Karpas-422 (cell line): ENCODE measurements at regions not wholly inside any gene's neighbourhood (a gene's known extent, or its start where the extent isn't known, plus 50 kb on each side); places are given as distances from the start of the nearest gene placed in this dataset.

Experiments used
- DNase-seq: peaks from one replicate; pipeline ENCODE4 v3.0.0-alpha.2; 2015
- H2AFZ ChIP-seq: fragments of 200-600 bp; sonication (generic); 2 replicates; pipeline ENCODE4 v1.6.1; 2014; ENCODE audit warnings: antibody characterized with exemption, low read length, mixed read lengths
- H3K27ac ChIP-seq: fragments of 200-600 bp; sonication (generic); 2 replicates; pipeline ENCODE4 v1.5.1; 2014; ENCODE audit warnings: mild to moderate bottlenecking, low read length, moderate library complexity
- H3K27me3 ChIP-seq: fragments of 200-600 bp; sonication (generic); 2 replicates; pipeline ENCODE4 v1.6.1; 2014; ENCODE audit warnings: low read length, mixed read lengths
- H3K36me3 ChIP-seq: fragments of 200-600 bp; sonication (generic); 2 replicates; pipeline ENCODE4 v1.6.1; 2014; ENCODE audit warnings: low read length, mixed read lengths; ENCODE audit not compliant: insufficient read depth
- H3K4me1 ChIP-seq: fragments of 200-600 bp; sonication (generic); 2 replicates; pipeline ENCODE4 v1.6.1; 2014; ENCODE audit warnings: mild to moderate bottlenecking, low read length, mixed read lengths
- H3K4me2 ChIP-seq: fragments of 200-600 bp; sonication (generic); 2 replicates; pipeline ENCODE4 v1.6.1; 2014; ENCODE audit warnings: low read length, low read depth, mild to moderate bottlenecking; ENCODE audit not compliant: poor library complexity, severe bottlenecking
- H3K4me3 ChIP-seq: fragments of 200-600 bp; sonication (generic); 2 replicates; pipeline ENCODE4 v1.5.1; 2014; ENCODE audit warnings: mild to moderate bottlenecking, antibody characterized with exemption, low read length, mixed read lengths
- H3K79me2 ChIP-seq: fragments of 200-600 bp; sonication (generic); 2 replicates; pipeline ENCODE4 v1.6.1; 2014; ENCODE audit warnings: mild to moderate bottlenecking, low read length, mixed read lengths
- H3K9ac ChIP-seq: fragments of 200-600 bp; sonication (generic); 2 replicates; pipeline ENCODE4 v1.6.0; 2014; ENCODE audit warnings: low read length
- H3K9me2 ChIP-seq: fragments of 200-600 bp; sonication (generic), shearing (Covaris generic); replicated peaks from 2 replicates; pipeline ENCODE4 v1.6.0; 2014; ENCODE audit warnings: mild to moderate bottlenecking, low read length, moderate library complexity; ENCODE audit not compliant: insufficient read depth
- H3K9me3 ChIP-seq: fragments of 300-700, 200-600 bp; sonication (generic); 2 replicates; pipeline ENCODE4 v1.6.1; 2014; ENCODE audit warnings: low read length, mixed read lengths
- H4K20me1 ChIP-seq: fragments of 200-600 bp; sonication (generic); 2 replicates; pipeline ENCODE4 v1.6.1; 2014; ENCODE audit warnings: mild to moderate bottlenecking, antibody characterized with exemption, low read length, low read depth; ENCODE audit not compliant: insufficient read depth

DNA sequence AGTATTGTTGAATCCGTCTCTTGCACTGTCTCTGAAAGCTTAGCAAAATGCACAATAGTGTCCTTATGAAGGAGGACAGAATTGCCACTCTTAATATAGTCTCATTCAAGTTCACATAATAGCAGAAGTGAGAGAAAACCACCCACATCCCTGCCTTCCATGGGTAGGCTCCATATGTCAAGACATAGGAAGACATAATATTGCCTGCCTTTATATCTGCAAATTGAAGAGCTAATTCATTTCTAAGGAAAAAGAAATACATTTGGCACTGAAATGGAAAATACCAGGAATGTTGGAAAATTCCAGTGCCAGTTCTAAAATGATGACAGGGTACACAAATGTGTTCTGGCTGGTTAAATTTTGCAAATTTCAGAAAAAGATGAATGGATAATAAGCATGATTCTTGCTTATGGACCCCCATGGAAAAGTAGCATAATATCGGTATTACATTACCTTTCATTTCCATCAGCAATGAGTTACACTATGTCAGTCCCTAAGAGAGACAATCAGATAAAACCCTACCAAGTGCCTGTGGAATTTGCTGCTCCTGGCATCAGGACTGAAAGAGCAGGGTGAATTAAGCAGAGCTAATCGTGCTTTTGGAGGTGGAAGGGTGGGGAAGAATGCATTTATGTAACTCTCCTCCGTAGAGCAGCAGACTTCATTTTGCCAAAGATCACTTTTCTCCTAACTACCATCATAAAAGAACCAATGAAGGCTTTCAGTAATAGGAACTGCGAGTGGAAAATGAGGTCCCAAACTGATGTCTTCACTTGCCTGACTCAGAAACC is 312.6 kb downstream of the FGFR2 start:
- Histone ChIP-seq H3K4me3 (no peak overlapping the region), H3K9ac (no peak overlapping the region), H3K4me2 (no peak overlapping the region), H3K79me2 (no peaks in the 10 kb centered on the region), H3K27ac (no peak overlapping the region), H3K36me3 (no peaks in the 10 kb centered on the region), H3K4me1 (no peaks in the 10 kb centered on the region), H3K9me2 (no peaks in the 10 kb centered on the region), H2AFZ (no peak overlapping the region), H3K9me3 (no peaks in the 10 kb centered on the region), H4K20me1 (no peaks in the 10 kb centered on the region), H3K27me3 (no peaks in the 10 kb centered on the region)
- DNase-seq = no peak

DNA sequence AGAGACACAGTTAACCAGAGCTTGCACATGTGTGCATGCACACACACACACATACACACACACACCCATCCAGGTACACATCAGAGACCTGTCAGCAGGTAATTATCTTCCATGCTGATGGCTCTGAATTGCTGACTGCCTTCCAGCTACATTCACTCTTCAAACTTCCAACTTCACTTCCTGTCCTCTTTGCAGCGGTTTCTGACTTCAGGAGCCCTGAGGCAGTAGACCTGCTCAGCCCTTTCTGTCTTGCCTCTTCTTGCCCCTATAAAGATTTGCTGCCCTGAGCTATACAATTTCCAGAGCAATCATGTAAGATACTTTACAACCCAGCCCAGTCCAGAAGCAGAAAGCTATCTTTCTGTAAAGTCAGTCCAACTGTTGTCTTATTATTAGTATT is 310.2 kb downstream of the FGFR2 start:
- Histone ChIP-seq H3K79me2 (no peaks in the 10 kb centered on the region), H3K4me2 (no peak overlapping the region), H3K27me3 (no peaks in the 10 kb centered on the region), H2AFZ (no peak overlapping the region), H3K4me3 (no peak overlapping the region), H3K36me3 (no peaks in the 10 kb centered on the region), H3K27ac (no peak overlapping the region), H3K9me3 (no peaks in the 10 kb centered on the region), H3K4me1 (no peaks in the 10 kb centered on the region), H4K20me1 (no peaks in the 10 kb centered on the region), H3K9ac (no peak overlapping the region), H3K9me2 (no peaks in the 10 kb centered on the region)
- no peak for DNase-seq

DNA sequence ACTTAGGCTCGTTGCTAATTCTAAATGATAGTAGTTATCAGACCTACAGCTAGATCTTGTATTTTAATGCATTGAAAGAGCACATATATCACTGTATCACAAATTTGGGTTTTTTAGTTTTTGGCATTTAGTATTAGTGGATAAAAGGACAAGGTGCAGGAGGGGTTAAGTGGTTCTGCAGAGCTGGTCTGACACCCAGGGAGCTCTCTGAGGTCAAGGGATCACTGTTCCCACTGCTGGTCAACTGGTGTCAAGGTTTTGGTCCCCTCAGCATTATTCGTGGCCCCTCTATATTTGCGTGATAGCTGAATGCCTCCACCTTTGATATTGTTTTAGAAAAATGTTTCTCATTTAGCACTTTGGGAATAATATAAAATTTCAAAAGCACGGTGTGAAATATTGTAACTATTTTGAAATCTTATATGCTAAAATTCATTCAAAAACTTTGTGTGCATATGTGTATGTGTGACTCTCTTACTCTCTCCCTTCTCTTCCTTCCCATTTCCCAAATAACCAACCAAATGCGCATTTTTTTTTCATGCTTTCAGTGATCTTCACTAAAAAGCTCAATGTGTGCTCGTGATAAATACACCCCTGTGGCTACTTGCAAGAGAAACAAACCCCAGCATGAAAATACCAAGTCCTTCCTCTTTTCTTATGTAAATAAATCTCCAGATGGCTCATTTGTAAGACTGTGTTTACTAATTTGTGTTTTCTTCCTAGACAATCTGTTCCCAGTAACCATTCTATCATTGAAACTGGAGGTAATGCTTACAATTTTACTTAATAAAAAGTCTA is 309.2 kb downstream of the FGFR2 start:
- no peaks in the 10 kb centered on the region for H3K4me1 ChIP-seq
- H4K20me1 ChIP-seq = no peaks in the 10 kb centered on the region
- H3K4me2 ChIP-seq = no peak overlapping the region
- H3K27me3 ChIP-seq = no peaks in the 10 kb centered on the region
- no peak for DNase-seq
- no peaks in the 10 kb centered on the region for H3K36me3 ChIP-seq
- H3K9me2 ChIP-seq = no peaks in the 10 kb centered on the region
- H3K27ac ChIP-seq = no peak overlapping the region
- no peaks in the 10 kb centered on the region for H3K79me2 ChIP-seq
- no peaks in the 10 kb centered on the region for H3K9me3 ChIP-seq
- H3K4me3 ChIP-seq = no peak overlapping the region
- no peak overlapping the region for H2AFZ ChIP-seq
- H3K9ac ChIP-seq = no peak overlapping the region

DNA sequence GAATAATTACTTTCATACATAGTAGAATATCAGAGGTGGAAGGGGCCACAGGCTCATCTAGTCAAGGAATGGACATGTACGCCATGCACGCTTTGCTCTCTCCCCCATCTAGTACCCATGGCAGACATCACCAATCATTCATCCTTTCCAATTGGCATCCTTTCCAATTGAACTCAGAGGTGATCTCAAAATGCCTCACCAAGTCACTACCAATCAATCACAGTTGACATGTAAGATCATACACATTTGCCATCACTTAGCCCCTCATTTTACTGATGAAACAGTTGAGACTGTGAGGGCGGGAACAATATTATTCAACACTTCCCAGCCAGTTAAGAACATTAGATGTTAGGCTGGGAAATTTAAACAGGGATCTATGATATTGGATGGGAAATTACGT is 308.4 kb downstream of the FGFR2 start:
- Histone ChIP-seq H3K9ac (no peak overlapping the region), H3K4me3 (no peak overlapping the region), H3K36me3 (no peaks in the 10 kb centered on the region), H4K20me1 (no peaks in the 10 kb centered on the region), H3K27me3 (no peaks in the 10 kb centered on the region), H3K4me1 (no peaks in the 10 kb centered on the region), H3K9me3 (no peaks in the 10 kb centered on the region), H3K4me2 (no peak overlapping the region), H2AFZ (no peak overlapping the region), H3K9me2 (no peaks in the 10 kb centered on the region), H3K79me2 (no peaks in the 10 kb centered on the region), H3K27ac (no peak overlapping the region)
- DNase-seq = no peak

DNA sequence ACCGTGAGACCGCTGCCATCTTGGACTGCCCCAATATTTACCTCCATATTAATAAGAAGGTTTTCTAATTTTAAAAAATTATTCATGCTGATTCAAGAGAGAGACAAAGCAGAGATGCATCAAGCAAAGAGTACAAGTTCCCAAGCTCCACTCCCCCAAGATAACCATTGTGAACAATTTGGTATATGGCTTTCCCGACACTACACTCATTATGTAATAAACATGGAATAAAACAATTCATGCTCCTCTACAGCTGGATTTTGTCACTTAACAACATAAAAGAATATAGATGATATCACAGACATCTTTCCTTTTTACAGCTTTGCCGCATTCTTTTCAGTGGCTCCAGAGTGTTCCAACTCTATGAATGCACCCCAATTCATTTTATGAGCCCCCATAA is 307.6 kb downstream of the FGFR2 start:
- no peaks in the 10 kb centered on the region for H3K79me2 ChIP-seq
- no peak overlapping the region for H2AFZ ChIP-seq
- H3K9ac ChIP-seq = no peak overlapping the region
- H3K4me3 ChIP-seq = no peak overlapping the region
- no peaks in the 10 kb centered on the region for H3K9me2 ChIP-seq
- no peaks in the 10 kb centered on the region for H3K9me3 ChIP-seq
- H3K4me1 ChIP-seq = no peaks in the 10 kb centered on the region
- H3K36me3 ChIP-seq = no peaks in the 10 kb centered on the region
- no peak overlapping the region for H3K27ac ChIP-seq
- H4K20me1 ChIP-seq = no peaks in the 10 kb centered on the region
- H3K4me2 ChIP-seq = no peak overlapping the region
- H3K27me3 ChIP-seq = no peaks in the 10 kb centered on the region
- DNase-seq = no peak

DNA sequence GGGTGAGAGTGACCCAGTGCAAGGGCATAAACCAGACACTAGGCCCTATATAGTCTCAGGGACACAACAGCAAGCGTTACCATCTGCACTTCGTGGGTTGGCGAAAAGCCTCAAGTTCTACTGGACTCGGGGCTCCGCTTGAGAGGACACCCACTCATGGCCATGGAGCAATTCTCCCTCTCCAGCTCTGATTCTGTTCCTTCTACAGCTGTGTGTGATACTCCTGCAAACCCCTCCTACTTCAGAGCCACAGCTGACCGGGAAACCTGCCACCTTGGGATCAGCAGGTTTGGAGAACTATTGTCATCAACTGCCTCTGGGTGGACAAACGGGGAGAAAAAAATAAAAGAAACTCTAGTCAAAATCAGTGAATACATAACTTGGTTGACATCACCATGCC is 306.9 kb downstream of the FGFR2 start:
- H3K27ac ChIP-seq = no peak overlapping the region
- no peaks in the 10 kb centered on the region for H3K9me2 ChIP-seq
- no peak overlapping the region for H2AFZ ChIP-seq
- no peaks in the 10 kb centered on the region for H3K36me3 ChIP-seq
- no peaks in the 10 kb centered on the region for H4K20me1 ChIP-seq
- no peak overlapping the region for H3K4me3 ChIP-seq
- H3K27me3 ChIP-seq = no peaks in the 10 kb centered on the region
- H3K4me1 ChIP-seq = no peaks in the 10 kb centered on the region
- H3K79me2 ChIP-seq = no peaks in the 10 kb centered on the region
- H3K4me2 ChIP-seq = no peak overlapping the region
- H3K9me3 ChIP-seq = no peaks in the 10 kb centered on the region
- DNase-seq = no peak
- no peak overlapping the region for H3K9ac ChIP-seq

DNA sequence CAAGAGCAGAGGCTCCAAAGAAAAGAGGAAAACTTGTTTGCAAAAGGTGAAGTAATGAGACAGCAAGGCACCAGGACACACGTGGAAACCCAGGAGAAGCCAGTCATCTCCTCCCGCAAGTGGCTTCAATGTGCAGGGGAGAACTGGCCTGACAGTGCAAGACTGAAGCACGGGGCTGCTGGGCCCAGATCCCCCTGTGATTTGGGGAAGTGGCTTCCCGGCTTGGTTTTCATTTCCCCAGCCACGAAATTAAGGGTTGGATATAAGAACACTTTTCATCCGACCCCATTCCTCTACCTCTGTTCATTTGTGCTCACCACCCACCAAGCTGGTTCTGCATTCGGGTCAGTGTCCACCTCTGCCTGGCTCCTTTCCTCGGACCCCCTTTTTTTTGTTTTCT is 306.4 kb downstream of the FGFR2 start:
- H3K4me3 ChIP-seq = no peak overlapping the region
- no peaks in the 10 kb centered on the region for H4K20me1 ChIP-seq
- no peak overlapping the region for H3K4me2 ChIP-seq
- H3K27ac ChIP-seq = no peak overlapping the region
- no peaks in the 10 kb centered on the region for H3K9me2 ChIP-seq
- no peak overlapping the region for H3K9ac ChIP-seq
- no peaks in the 10 kb centered on the region for H3K4me1 ChIP-seq
- no peaks in the 10 kb centered on the region for H3K36me3 ChIP-seq
- H3K79me2 ChIP-seq = no peaks in the 10 kb centered on the region
- H3K27me3 ChIP-seq = no peaks in the 10 kb centered on the region
- DNase-seq = no peak
- H2AFZ ChIP-seq = no peak overlapping the region
- H3K9me3 ChIP-seq = no peaks in the 10 kb centered on the region

DNA sequence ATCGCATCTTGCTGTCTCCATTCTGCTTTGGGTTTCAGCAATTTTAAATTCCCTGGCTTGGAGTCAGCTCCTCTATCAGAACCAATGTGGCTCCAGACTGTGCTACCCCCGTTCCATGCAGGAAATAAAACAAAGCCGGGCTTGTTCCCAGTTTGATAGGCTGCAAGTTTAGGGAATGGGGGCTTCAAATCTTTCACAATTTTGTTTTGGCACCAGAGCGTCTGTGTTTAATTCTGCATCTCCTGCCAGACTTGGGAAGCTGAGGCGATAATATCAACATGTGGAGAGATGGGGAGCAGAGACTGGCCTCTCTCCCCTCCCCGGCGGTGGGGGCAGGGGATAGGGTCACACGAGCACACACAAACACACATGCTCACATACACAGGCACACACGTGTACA is 305.9 kb downstream of the FGFR2 start:
- H2AFZ ChIP-seq = no peak overlapping the region
- no peaks in the 10 kb centered on the region for H4K20me1 ChIP-seq
- H3K4me2 ChIP-seq = no peak overlapping the region
- H3K27me3 ChIP-seq = no peaks in the 10 kb centered on the region
- H3K27ac ChIP-seq = no peak overlapping the region
- peaks cover 2% of the 10 kb centered on the region for H3K4me1 ChIP-seq
- H3K4me3 ChIP-seq = no peak overlapping the region
- H3K9ac ChIP-seq = no peak overlapping the region
- H3K9me2 ChIP-seq = no peaks in the 10 kb centered on the region
- no peaks in the 10 kb centered on the region for H3K79me2 ChIP-seq
- H3K9me3 ChIP-seq = no peaks in the 10 kb centered on the region
- H3K36me3 ChIP-seq = no peaks in the 10 kb centered on the region
- DNase-seq = no peak
